ENCODE measurements at regions not wholly inside any gene's neighbourhood (a gene's known extent, or its start where the extent isn't known, plus 50 kb on each side); places are given as distances from the start of the nearest gene placed in this dataset.

DNA sequence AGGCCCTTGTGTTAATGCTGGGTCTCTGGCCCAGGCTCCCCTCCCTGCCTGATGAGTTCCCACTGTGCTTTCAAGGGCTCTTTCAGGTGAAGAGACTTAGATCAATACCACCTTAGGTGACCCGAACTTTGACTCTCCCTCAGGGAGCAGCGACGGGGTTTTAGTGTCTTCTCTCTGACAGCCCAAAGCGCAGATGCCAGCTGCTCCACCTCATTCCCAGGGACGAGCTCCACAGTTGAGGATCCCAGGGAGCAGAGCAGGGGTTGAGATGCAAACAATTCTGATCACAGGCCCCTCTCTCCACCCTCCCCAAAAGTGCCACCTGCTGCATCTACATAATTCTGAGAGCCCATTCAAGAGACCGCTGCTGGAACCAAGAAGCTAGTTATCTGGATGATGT lies 265.1 kb downstream of the TJP1 start (continued):
- TF ChIP-seq, protein P1, sequence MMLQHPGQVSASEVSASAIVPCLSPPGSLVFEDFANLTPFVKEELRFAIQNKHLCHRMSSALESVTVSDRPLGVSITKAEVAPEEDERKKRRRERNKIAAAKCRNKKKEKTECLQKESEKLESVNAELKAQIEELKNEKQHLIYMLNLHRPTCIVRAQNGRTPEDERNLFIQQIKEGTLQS (IDR thresholded peaks at IDR 0.05; ENCODE audit: insufficient read depth, low read depth, low read length), result no peak
- TF ChIP-seq TAF7 (optimal IDR thresholded peaks at IDR 0.05; ENCODE audit: borderline replicate concordance, low read depth, low read length) (no peak), SIX5 (IDR thresholded peaks at IDR 0.05; ENCODE audit: low read depth, low read length) (no peak), TBP (IDR thresholded peaks at IDR 0.05; ENCODE audit: low read depth, low read length) (no peak), EP300 (IDR thresholded peaks at IDR 0.05; ENCODE audit: borderline replicate concordance in 1 of 2, low read depth in 2 of 2, low read length in 2 of 2) (no peak), EZH2 (IDR thresholded peaks at IDR 0.05; ENCODE audit: low read depth, low read length, severe bottlenecking) (no peak), SUZ12 (IDR thresholded peaks at IDR 0.05; ENCODE audit: low read length) (no peak)

Measured in H1 (cell line).